ENCODE measurements at regions not wholly inside any gene's neighbourhood (a gene's known extent, or its start where the extent isn't known, plus 50 kb on each side); places are given as distances from the start of the nearest gene placed in this dataset.
"Not testable (repeated sequence)": the region's sequence is repeated elsewhere in the genome, so short reads cannot be mapped to it uniquely, and the experiment has no call there.

GRCh38 chr10:6802759-6803426, 222.8 kb upstream of the PRKCQ start:
- H3K9me3 ChIP-seq = no peaks in the 10 kb centered on the region
- no peaks in the 10 kb centered on the region for H3K4me1 ChIP-seq
- TF ChIP-seq CTCF (IDR thresholded peaks at IDR 0.05) (no peak), POLR2A (IDR thresholded peaks at IDR 0.05) (no peak)
- no peak for DNase-seq
- no peaks in the 10 kb centered on the region for H3K27me3 ChIP-seq
- no peak overlapping the region for H3K27ac ChIP-seq
- no peak overlapping the region for H3K4me3 ChIP-seq
- intact Hi-C loops (cut with DNase I) = no loop called here
- no peaks in the 10 kb centered on the region for H3K36me3 ChIP-seq
- WGBS, 2 donors = 34 to 58% methylated on average over 2 to 4 of the region's 6 CpGs

GRCh38 chr10:6796231-6796630, 216.2 kb upstream of the PRKCQ start:
- TF ChIP-seq CTCF (IDR thresholded peaks at IDR 0.05) = no peak
- TF ChIP-seq POLR2A (IDR thresholded peaks at IDR 0.05) = no peak
- Histone ChIP-seq H3K9me3 (no peaks in the 10 kb centered on the region), H3K4me3 (no peak overlapping the region), H3K27ac (no peak overlapping the region), H3K27me3 (no peaks in the 10 kb centered on the region), H3K4me1 (no peaks in the 10 kb centered on the region), H3K36me3 (no peaks in the 10 kb centered on the region)
- WGBS, 2 donors = 69 to 87% methylated on average over 3 of the region's 3 CpGs
- intact Hi-C loops (cut with DNase I) = no loop called here
- no peak for DNase-seq

GRCh38 chr10:6795541-6795940, 215.5 kb upstream of the PRKCQ start:
- DNase-seq = no peak
- peaks cover 0 to 6% (median 0%) of the 10 kb centered on the region in 4 donors for H3K27me3 ChIP-seq
- H3K27ac ChIP-seq = no peak overlapping the region
- H3K4me3 ChIP-seq = no peak overlapping the region
- TF ChIP-seq POLR2A (IDR thresholded peaks at IDR 0.05) (no peak), CTCF (IDR thresholded peaks at IDR 0.05) (no peak)
- intact Hi-C loops (cut with DNase I) = no loop called here
- no peaks in the 10 kb centered on the region for H3K4me1 ChIP-seq
- H3K9me3 ChIP-seq = no peaks in the 10 kb centered on the region
- no peaks in the 10 kb centered on the region for H3K36me3 ChIP-seq
- 71 to 74% methylated on average over 6 of the region's 6 CpGs for WGBS, 2 donors

GRCh38 chr10:6794841-6795240, 214.8 kb upstream of the PRKCQ start:
- intact Hi-C loops (cut with DNase I); H3K9me3 ChIP-seq; H3K36me3 ChIP-seq; H3K4me1 ChIP-seq; DNase-seq; H3K27ac ChIP-seq; H3K4me3 ChIP-seq: not testable (repeated sequence)
- peaks cover 0 to 11% (median 0%) of the 10 kb centered on the region in 4 donors for H3K27me3 ChIP-seq
- 17 to 48% methylated on average over 4 to 5 of the region's 10 CpGs for WGBS, 2 donors

- H3K27ac ChIP-seq = no peak overlapping the region
- H3K36me3 ChIP-seq = no peaks in the 10 kb centered on the region
- intact Hi-C loops (cut with DNase I) = no loop called here
- WGBS, 2 donors = 48 to 59% methylated on average over 10 of the region's 10 CpGs
- H3K4me3 ChIP-seq = no peak overlapping the region
- TF ChIP-seq POLR2A (IDR thresholded peaks at IDR 0.05) (no peak), CTCF (IDR thresholded peaks at IDR 0.05) (no peak)
- H3K27me3 ChIP-seq = peaks cover 0 to 14% (median 0%) of the 10 kb centered on the region in 4 donors
- H3K4me1 ChIP-seq = no peaks in the 10 kb centered on the region
- no peaks in the 10 kb centered on the region for H3K9me3 ChIP-seq
- DNase-seq = no peak
Observed at GRCh38 chr10:6794441-6794840, 214.4 kb upstream of the PRKCQ start.

GRCh38 chr10:6788731-6789130, 208.7 kb upstream of the PRKCQ start:
- TF ChIP-seq CTCF (IDR thresholded peaks at IDR 0.05) (no peak), POLR2A (IDR thresholded peaks at IDR 0.05) (no peak)
- intact Hi-C loops (cut with DNase I) = no loop called here
- 81 to 90% methylated on average over 7 of the region's 7 CpGs for WGBS, 2 donors
- no peak for DNase-seq
- Histone ChIP-seq H3K9me3 (no peaks in the 10 kb centered on the region), H3K27ac (no peak overlapping the region), H3K36me3 (no peaks in the 10 kb centered on the region), H3K27me3 (peaks cover 0 to 23% (median 0%) of the 10 kb centered on the region in 4 donors), H3K4me3 (no peak overlapping the region), H3K4me1 (peaks cover 0 to 14% (median 0%) of the 10 kb centered on the region in 3 donors)

Measured in esophagus squamous epithelium (tissue), 5 donors.